ENCODE measurements at regions not wholly inside any gene's neighbourhood (a gene's known extent, or its start where the extent isn't known, plus 50 kb on each side); places are given as distances from the start of the nearest gene placed in this dataset.
"Not testable (repeated sequence)": the region's sequence is repeated elsewhere in the genome, so short reads cannot be mapped to it uniquely, and the experiment has no call there.

DNA sequence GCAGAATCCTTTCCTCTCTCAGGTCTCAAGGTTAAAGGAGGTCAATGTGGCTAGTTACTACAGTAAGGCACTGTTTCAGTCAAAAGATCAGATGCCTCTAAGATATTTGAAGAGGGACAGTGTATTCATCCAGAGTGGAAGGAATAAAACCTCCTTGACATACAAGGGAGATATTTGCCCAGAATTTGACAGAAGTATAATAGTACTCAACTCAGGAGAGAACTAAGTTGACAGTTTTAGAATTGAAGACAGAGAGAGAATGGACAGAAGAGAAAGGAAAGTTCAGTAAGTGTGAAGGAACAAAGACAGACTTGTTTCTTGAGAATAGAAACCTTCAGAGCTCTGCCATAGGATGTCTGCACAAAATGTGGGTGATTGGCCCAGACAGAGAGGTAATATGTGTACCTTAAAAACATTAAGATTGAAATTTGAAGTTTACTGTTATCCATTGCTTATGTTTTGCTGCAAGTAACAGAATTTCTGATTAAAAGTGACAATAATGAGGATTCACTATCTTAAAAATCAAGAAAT lies 507.1 kb downstream of the IGSF11 start:
- H4K91ac ChIP-seq (ENCODE audit: low read depth, low read length, poor library complexity) = no peak overlapping the region
- no peak overlapping the region for H3K23ac ChIP-seq (ENCODE audit: low read depth, low read length, poor library complexity)
- DNase-seq (ENCODE audit: low spot score) = no peak
- no peaks in the 10 kb centered on the region for H3K79me1 ChIP-seq (ENCODE audit: low read depth, low read length)
- no peak overlapping the region for H2BK5ac ChIP-seq (ENCODE audit: low read length)
- H3K4me3 ChIP-seq (ENCODE audit: low read length in 2 of 2) = no peak overlapping the region
- H3K14ac ChIP-seq (ENCODE audit: low read length) = no peak overlapping the region
- no peak overlapping the region for H4K8ac ChIP-seq (ENCODE audit: low read depth, low read length)
- H2AFZ ChIP-seq (ENCODE audit: low read length) = no peak overlapping the region
- no peak overlapping the region for H3K4ac ChIP-seq (ENCODE audit: low read length)
- no peak overlapping the region for H2AK5ac ChIP-seq (ENCODE audit: low read depth, low read length)
- H2BK12ac ChIP-seq (ENCODE audit: low read length) = no peak overlapping the region
- H3K27ac ChIP-seq (replicated peaks; ENCODE audit: low read length) = no peak overlapping the region
- no peak overlapping the region for H2BK120ac ChIP-seq (ENCODE audit: low read depth, low read length)
- no peaks in the 10 kb centered on the region for H3K9me3 ChIP-seq (replicated peaks in 1 of 2; ENCODE audit: control insufficient read depth in 2 of 2, insufficient read depth in 1 of 2, low read depth in 1 of 2, low read length in 2 of 2)
- no peak overlapping the region for H3K9ac ChIP-seq (ENCODE audit: low read depth, low read length, poor library complexity)
- no peaks in the 10 kb centered on the region for H3K27me3 ChIP-seq (ENCODE audit: control insufficient read depth in 3 of 3, insufficient read depth in 3 of 3, low read depth in 1 of 3, low read length in 3 of 3)
- H2BK15ac ChIP-seq (ENCODE audit: low read length) = no peak overlapping the region
- no peak overlapping the region for H3K4me2 ChIP-seq (ENCODE audit: insufficient read depth, low read length, poor library complexity, severe bottlenecking)
- H3K18ac ChIP-seq (ENCODE audit: low read length) = no peak overlapping the region
- H3K4me1 ChIP-seq (ENCODE audit: control insufficient read depth in 2 of 2, insufficient read depth in 1 of 2, low read depth in 1 of 2, low read length in 2 of 2) = no peaks in the 10 kb centered on the region
- no peaks in the 10 kb centered on the region for H3K36me3 ChIP-seq (replicated peaks in 1 of 2; ENCODE audit: control insufficient read depth in 2 of 2, insufficient read depth in 2 of 2, low read length in 2 of 2)

DNA sequence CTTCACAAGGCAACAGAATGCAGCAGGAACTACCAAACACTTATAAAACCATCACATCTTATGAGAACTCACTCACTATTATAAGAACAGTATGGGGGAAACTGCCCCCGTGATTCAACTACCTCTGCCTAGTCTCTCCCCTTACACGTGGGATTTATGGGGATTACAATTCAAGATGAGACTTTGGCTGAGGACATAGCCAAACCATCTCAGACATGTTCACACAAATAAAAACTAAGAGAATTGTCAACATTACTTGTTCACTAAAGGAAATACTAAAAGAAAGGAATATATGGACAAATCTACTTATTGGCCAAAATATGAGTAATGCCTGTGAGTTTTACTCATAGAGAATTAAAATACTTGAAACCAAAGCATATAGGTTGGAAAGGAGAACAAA lies 505.1 kb downstream of the IGSF11 start:
- no peak overlapping the region for H4K8ac ChIP-seq (ENCODE audit: low read depth, low read length)
- no peak overlapping the region for H2BK15ac ChIP-seq (ENCODE audit: low read length)
- no peak overlapping the region for H3K14ac ChIP-seq (ENCODE audit: low read length)
- no peak overlapping the region for H3K23ac ChIP-seq (ENCODE audit: low read depth, low read length, poor library complexity)
- no peaks in the 10 kb centered on the region for H3K36me3 ChIP-seq (replicated peaks in 1 of 2; ENCODE audit: control insufficient read depth in 2 of 2, insufficient read depth in 2 of 2, low read length in 2 of 2)
- no peak overlapping the region for H2BK120ac ChIP-seq (ENCODE audit: low read depth, low read length)
- no peak overlapping the region for H2AFZ ChIP-seq (ENCODE audit: low read length)
- no peaks in the 10 kb centered on the region for H3K27me3 ChIP-seq (ENCODE audit: control insufficient read depth in 3 of 3, insufficient read depth in 3 of 3, low read depth in 1 of 3, low read length in 3 of 3)
- H3K4me3 ChIP-seq (ENCODE audit: low read length in 2 of 2) = no peak overlapping the region
- DNase-seq (ENCODE audit: low spot score) = no peak
- no peaks in the 10 kb centered on the region for H3K9me3 ChIP-seq (replicated peaks in 1 of 2; ENCODE audit: control insufficient read depth in 2 of 2, insufficient read depth in 1 of 2, low read depth in 1 of 2, low read length in 2 of 2)
- no peak overlapping the region for H2BK12ac ChIP-seq (ENCODE audit: low read length)
- no peak overlapping the region for H2BK5ac ChIP-seq (ENCODE audit: low read length)
- no peak overlapping the region for H3K18ac ChIP-seq (ENCODE audit: low read length)
- no CpG with 5 or more reads among the region's 2 CpGs for WGBS, 2 donors (ENCODE audit: extremely low coverage in 2 of 2, insufficient read length in 2 of 2, insufficient replicate concordance in 1 of 2)
- H3K9ac ChIP-seq (ENCODE audit: low read depth, low read length, poor library complexity) = no peak overlapping the region
- no peak overlapping the region for H3K27ac ChIP-seq (replicated peaks; ENCODE audit: low read length)
- H3K4ac ChIP-seq (ENCODE audit: low read length) = no peak overlapping the region
- no peaks in the 10 kb centered on the region for H3K4me1 ChIP-seq (ENCODE audit: control insufficient read depth in 2 of 2, insufficient read depth in 1 of 2, low read depth in 1 of 2, low read length in 2 of 2)
- no peak overlapping the region for H4K91ac ChIP-seq (ENCODE audit: low read depth, low read length, poor library complexity)
- no peak overlapping the region for H2AK5ac ChIP-seq (ENCODE audit: low read depth, low read length)
- no peaks in the 10 kb centered on the region for H3K79me1 ChIP-seq (ENCODE audit: low read depth, low read length)
- H3K4me2 ChIP-seq (ENCODE audit: insufficient read depth, low read length, poor library complexity, severe bottlenecking) = no peak overlapping the region

- no peaks in the 10 kb centered on the region for H3K27me3 ChIP-seq (ENCODE audit: control insufficient read depth in 3 of 3, insufficient read depth in 3 of 3, low read depth in 1 of 3, low read length in 3 of 3)
Measured at GRCh38 chr3:118530350-118530922, 504.2 kb downstream of the IGSF11 start.

DNA sequence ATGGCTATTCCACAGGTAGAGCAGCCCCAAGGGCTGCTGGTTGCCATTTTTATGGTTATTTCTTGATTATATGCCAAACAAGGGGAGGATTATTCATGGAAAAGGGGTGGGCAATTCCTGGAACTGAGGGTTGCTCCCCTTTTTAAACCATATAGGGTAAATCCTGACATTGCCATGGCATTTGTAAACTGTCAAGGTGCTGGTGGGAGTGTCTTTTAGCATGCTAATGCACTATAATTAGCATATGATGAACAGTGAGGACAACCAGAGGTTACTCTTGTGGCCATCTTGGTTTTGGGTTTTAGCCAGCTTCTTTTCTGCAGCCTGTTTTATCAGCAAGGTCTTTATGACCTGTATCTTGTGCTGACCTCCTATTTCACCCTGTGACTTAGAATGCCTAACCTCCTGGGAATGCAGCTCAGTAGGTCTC lies 503.7 kb downstream of the IGSF11 start:
- not testable (repeated sequence) for H3K18ac ChIP-seq (ENCODE audit: low read length); H4K8ac ChIP-seq (ENCODE audit: low read depth, low read length); H3K4ac ChIP-seq (ENCODE audit: low read length); H3K9me3 ChIP-seq (replicated peaks in 1 of 2; ENCODE audit: control insufficient read depth in 2 of 2, insufficient read depth in 1 of 2, low read depth in 1 of 2, low read length in 2 of 2); H2BK120ac ChIP-seq (ENCODE audit: low read depth, low read length); H3K27me3 ChIP-seq (ENCODE audit: control insufficient read depth in 3 of 3, insufficient read depth in 3 of 3, low read depth in 1 of 3, low read length in 3 of 3); H2AFZ ChIP-seq (ENCODE audit: low read length); H2BK5ac ChIP-seq (ENCODE audit: low read length); H3K4me1 ChIP-seq (ENCODE audit: control insufficient read depth in 2 of 2, insufficient read depth in 1 of 2, low read depth in 1 of 2, low read length in 2 of 2); H2BK15ac ChIP-seq (ENCODE audit: low read length); H3K4me3 ChIP-seq (ENCODE audit: low read length in 2 of 2); H3K23ac ChIP-seq (ENCODE audit: low read depth, low read length, poor library complexity); H3K79me1 ChIP-seq (ENCODE audit: low read depth, low read length); H3K9ac ChIP-seq (ENCODE audit: low read depth, low read length, poor library complexity); DNase-seq (ENCODE audit: low spot score); H4K91ac ChIP-seq (ENCODE audit: low read depth, low read length, poor library complexity); H2BK12ac ChIP-seq (ENCODE audit: low read length); H2AK5ac ChIP-seq (ENCODE audit: low read depth, low read length); H3K36me3 ChIP-seq (replicated peaks in 1 of 2; ENCODE audit: control insufficient read depth in 2 of 2, insufficient read depth in 2 of 2, low read length in 2 of 2); H3K27ac ChIP-seq (replicated peaks; ENCODE audit: low read length); H3K4me2 ChIP-seq (ENCODE audit: insufficient read depth, low read length, poor library complexity, severe bottlenecking); H3K14ac ChIP-seq (ENCODE audit: low read length)

More at GRCh38 chr3:118530350-118530922, 504.2 kb downstream of the IGSF11 start:
- Histone ChIP-seq H4K8ac (ENCODE audit: low read depth, low read length) (no peak overlapping the region), H3K18ac (ENCODE audit: low read length) (no peak overlapping the region), H2BK5ac (ENCODE audit: low read length) (no peak overlapping the region), H2AK5ac (ENCODE audit: low read depth, low read length) (no peak overlapping the region), H2AFZ (ENCODE audit: low read length) (no peak overlapping the region), H3K4me3 (ENCODE audit: low read length in 2 of 2) (no peak overlapping the region), H3K4me1 (ENCODE audit: control insufficient read depth in 2 of 2, insufficient read depth in 1 of 2, low read depth in 1 of 2, low read length in 2 of 2) (no peaks in the 10 kb centered on the region), H2BK120ac (ENCODE audit: low read depth, low read length) (no peak overlapping the region), H3K9ac (ENCODE audit: low read depth, low read length, poor library complexity) (no peak overlapping the region), H2BK12ac (ENCODE audit: low read length) (no peak overlapping the region), H3K36me3 (replicated peaks in 1 of 2; ENCODE audit: control insufficient read depth in 2 of 2, insufficient read depth in 2 of 2, low read length in 2 of 2) (no peaks in the 10 kb centered on the region), H3K14ac (ENCODE audit: low read length) (no peak overlapping the region), H3K27ac (replicated peaks; ENCODE audit: low read length) (no peak overlapping the region), H3K9me3 (replicated peaks in 1 of 2; ENCODE audit: control insufficient read depth in 2 of 2, insufficient read depth in 1 of 2, low read depth in 1 of 2, low read length in 2 of 2) (no peaks in the 10 kb centered on the region), H3K4ac (ENCODE audit: low read length) (no peak overlapping the region), H2BK15ac (ENCODE audit: low read length) (no peak overlapping the region), H4K91ac (ENCODE audit: low read depth, low read length, poor library complexity) (no peak overlapping the region), H3K4me2 (ENCODE audit: insufficient read depth, low read length, poor library complexity, severe bottlenecking) (no peak overlapping the region), H3K79me1 (ENCODE audit: low read depth, low read length) (no peaks in the 10 kb centered on the region), H3K23ac (ENCODE audit: low read depth, low read length, poor library complexity) (no peak overlapping the region)
- DNase-seq (ENCODE audit: low spot score) = no peak
- no CpG with 5 or more reads among the region's 4 CpGs for WGBS, 2 donors (ENCODE audit: extremely low coverage in 2 of 2, insufficient read length in 2 of 2, insufficient replicate concordance in 1 of 2)

All from neuronal stem cell (in vitro differentiated cells).